HEK293T (cell line): ENCODE measurements at regions not wholly inside any gene's neighbourhood (a gene's known extent, or its start where the extent isn't known, plus 50 kb on each side); places are given as distances from the start of the nearest gene placed in this dataset.

ENCODE experiments used
- ARNT ChIP-seq: fragments of 450-650 bp; IDR thresholded peaks from 2 replicates; pipeline ENCODE4 v1.6.1; 2017; ENCODE audit warnings: mild to moderate bottlenecking
- FOXM1 ChIP-seq: fragments of 450-650 bp; IDR thresholded peaks from 2 replicates; pipeline ENCODE4 v1.6.1; 2017; ENCODE audit warnings: mild to moderate bottlenecking, borderline replicate concordance
- L3MBTL2 ChIP-seq: fragments of 450-650 bp; conservative IDR thresholded peaks from 2 replicates; pipeline ENCODE4 v1.6.1; 2016; ENCODE audit warnings: mild to moderate bottlenecking
- LEF1 ChIP-seq: fragments of 450-650 bp; IDR thresholded peaks from 2 replicates; pipeline ENCODE4 v1.6.1; 2017; ENCODE audit warnings: mild to moderate bottlenecking, borderline replicate concordance
- SP1 ChIP-seq: fragments of 450-650 bp; IDR thresholded peaks from 2 replicates; pipeline ENCODE4 v1.6.1; 2017
- SUZ12 ChIP-seq: fragments of 450-650 bp; IDR thresholded peaks from 2 replicates; pipeline ENCODE4 v1.6.1; 2016; ENCODE audit warnings: mild to moderate bottlenecking
- TARDBP ChIP-seq: fragments of 450-650 bp; IDR thresholded peaks from 2 replicates; pipeline ENCODE4 v1.6.1; 2016
- ZNF384 ChIP-seq: fragments of 450-650 bp; IDR thresholded peaks from 2 replicates; pipeline ENCODE4 v1.6.1; 2016

- no peak for TF ChIP-seq FOXM1
- no peak for TF ChIP-seq ZNF384
- TF ChIP-seq ARNT = no peak
- no peak for TF ChIP-seq L3MBTL2
- no peak for TF ChIP-seq TARDBP
- no peak for TF ChIP-seq LEF1
- no peak for TF ChIP-seq SP1
- no peak for TF ChIP-seq SUZ12
These were observed 282.8 kb upstream of the EDNRB start for GRCh38 chr13:78201411-78201810.
